HCT116 (cell line): ENCODE measurements at regions not wholly inside any gene's neighbourhood (a gene's known extent, or its start where the extent isn't known, plus 50 kb on each side); places are given as distances from the start of the nearest gene placed in this dataset.

Source experiments
- EGR1 ChIP-seq: IDR thresholded peaks from 2 replicates; pipeline ENCODE4 v1.6.1; 2012; ENCODE audit warnings: low read depth
- ELF1 ChIP-seq: IDR thresholded peaks from 2 replicates; pipeline ENCODE4 v1.6.1; 2012; ENCODE audit warnings: low read depth, borderline replicate concordance
- EZH2 ChIP-seq: fragments of 200-600 bp; sonication (generic); IDR thresholded peaks from 2 replicates; pipeline ENCODE4 v1.6.1; 2017; ENCODE audit warnings: antibody characterized with exemption, mixed run types
- POLR2AphosphoS5 ChIP-seq: IDR thresholded peaks from 2 replicates; pipeline ENCODE4 v1.6.1; 2011; ENCODE audit warnings: mild to moderate bottlenecking, low read depth, low read length, moderate library complexity
- SP1 ChIP-seq: IDR thresholded peaks from 2 replicates; pipeline ENCODE4 v1.6.1; 2012; ENCODE audit warnings: low read depth
- YY1 ChIP-seq: IDR thresholded peaks from 2 replicates; pipeline ENCODE4 v1.6.1; 2011; ENCODE audit warnings: low read length, low read depth, moderate library complexity, mild to moderate bottlenecking; ENCODE audit not compliant: insufficient replicate concordance; ENCODE audit errors: extremely low read depth
- ZFX ChIP-seq: fragments of 450-650 bp; IDR thresholded peaks from 2 replicates; pipeline ENCODE4 v1.6.1; 2017
- TF ChIP-seq, protein P1 (sequence below): IDR thresholded peaks from 2 replicates; pipeline ENCODE4 v1.6.1; 2012; ENCODE audit warnings: low read depth
- TF ChIP-seq, protein P2 (sequence below), 3 experiments: fragments of 200-600 bp in 1 of 3; sonication (generic) in 1 of 3; IDR thresholded peaks in 2 of 3; conservative IDR thresholded peaks in 1 of 3; 2 replicates each; pipeline ENCODE4 v1.5.1; 2012 to 2017; ENCODE audit warnings: low read depth in 2 of 3, low read length in 2 of 3, antibody characterized with exemption in 1 of 3, borderline replicate concordance in 1 of 3, control low read depth in 1 of 3, mild to moderate bottlenecking in 1 of 3, mixed read lengths in 1 of 3, mixed run types in 1 of 3, moderate library complexity in 1 of 3; ENCODE audit not compliant: insufficient read depth in 1 of 3
- TF ChIP-seq, protein P3 (sequence below): IDR thresholded peaks from 2 replicates; pipeline ENCODE4 v1.6.1; 2012

DNA sequence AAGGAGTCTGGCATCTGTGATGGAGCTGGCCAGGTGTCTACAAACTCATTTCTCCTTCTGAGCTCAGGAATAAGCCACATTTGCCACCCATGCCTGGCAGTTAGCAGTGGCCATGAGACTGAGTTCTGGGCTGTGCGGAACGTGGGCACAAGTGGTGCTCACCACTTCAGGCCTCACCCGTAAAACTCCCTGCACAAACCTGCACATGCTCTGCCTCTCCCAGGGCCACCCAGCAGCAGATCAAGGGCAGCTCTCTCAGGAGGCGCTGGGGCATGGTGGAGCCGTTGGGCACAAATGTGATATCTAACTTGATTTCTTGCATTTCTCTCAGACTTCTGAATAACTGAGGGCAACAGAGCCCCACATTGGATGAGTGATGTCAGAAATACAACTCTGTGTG lies 269.5 kb downstream of the HIVEP2 start:
- TF ChIP-seq, protein P1, sequence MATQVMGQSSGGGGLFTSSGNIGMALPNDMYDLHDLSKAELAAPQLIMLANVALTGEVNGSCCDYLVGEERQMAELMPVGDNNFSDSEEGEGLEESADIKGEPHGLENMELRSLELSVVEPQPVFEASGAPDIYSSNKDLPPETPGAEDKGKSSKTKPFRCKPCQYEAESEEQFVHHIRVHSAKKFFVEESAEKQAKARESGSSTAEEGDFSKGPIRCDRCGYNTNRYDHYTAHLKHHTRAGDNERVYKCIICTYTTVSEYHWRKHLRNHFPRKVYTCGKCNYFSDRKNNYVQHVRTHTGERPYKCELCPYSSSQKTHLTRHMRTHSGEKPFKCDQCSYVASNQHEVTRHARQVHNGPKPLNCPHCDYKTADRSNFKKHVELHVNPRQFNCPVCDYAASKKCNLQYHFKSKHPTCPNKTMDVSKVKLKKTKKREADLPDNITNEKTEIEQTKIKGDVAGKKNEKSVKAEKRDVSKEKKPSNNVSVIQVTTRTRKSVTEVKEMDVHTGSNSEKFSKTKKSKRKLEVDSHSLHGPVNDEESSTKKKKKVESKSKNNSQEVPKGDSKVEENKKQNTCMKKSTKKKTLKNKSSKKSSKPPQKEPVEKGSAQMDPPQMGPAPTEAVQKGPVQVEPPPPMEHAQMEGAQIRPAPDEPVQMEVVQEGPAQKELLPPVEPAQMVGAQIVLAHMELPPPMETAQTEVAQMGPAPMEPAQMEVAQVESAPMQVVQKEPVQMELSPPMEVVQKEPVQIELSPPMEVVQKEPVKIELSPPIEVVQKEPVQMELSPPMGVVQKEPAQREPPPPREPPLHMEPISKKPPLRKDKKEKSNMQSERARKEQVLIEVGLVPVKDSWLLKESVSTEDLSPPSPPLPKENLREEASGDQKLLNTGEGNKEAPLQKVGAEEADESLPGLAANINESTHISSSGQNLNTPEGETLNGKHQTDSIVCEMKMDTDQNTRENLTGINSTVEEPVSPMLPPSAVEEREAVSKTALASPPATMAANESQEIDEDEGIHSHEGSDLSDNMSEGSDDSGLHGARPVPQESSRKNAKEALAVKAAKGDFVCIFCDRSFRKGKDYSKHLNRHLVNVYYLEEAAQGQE: no peak
- TF ChIP-seq POLR2AphosphoS5 (no peak), EGR1 (no peak), YY1 (no peak), EZH2 (no peak), ELF1 (no peak), ZFX (no peak), SP1 (no peak)
- TF ChIP-seq, protein P2, sequence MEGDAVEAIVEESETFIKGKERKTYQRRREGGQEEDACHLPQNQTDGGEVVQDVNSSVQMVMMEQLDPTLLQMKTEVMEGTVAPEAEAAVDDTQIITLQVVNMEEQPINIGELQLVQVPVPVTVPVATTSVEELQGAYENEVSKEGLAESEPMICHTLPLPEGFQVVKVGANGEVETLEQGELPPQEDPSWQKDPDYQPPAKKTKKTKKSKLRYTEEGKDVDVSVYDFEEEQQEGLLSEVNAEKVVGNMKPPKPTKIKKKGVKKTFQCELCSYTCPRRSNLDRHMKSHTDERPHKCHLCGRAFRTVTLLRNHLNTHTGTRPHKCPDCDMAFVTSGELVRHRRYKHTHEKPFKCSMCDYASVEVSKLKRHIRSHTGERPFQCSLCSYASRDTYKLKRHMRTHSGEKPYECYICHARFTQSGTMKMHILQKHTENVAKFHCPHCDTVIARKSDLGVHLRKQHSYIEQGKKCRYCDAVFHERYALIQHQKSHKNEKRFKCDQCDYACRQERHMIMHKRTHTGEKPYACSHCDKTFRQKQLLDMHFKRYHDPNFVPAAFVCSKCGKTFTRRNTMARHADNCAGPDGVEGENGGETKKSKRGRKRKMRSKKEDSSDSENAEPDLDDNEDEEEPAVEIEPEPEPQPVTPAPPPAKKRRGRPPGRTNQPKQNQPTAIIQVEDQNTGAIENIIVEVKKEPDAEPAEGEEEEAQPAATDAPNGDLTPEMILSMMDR (IDR thresholded peaks at IDR 0.05 in 2 of 3, conservative IDR thresholded peaks at IDR 0.05 in 1 of 3; ENCODE audit: borderline replicate concordance in 1 of 3, insufficient read depth in 1 of 3, low read depth in 2 of 3, low read length in 2 of 3): no peak
- TF ChIP-seq, protein P3, sequence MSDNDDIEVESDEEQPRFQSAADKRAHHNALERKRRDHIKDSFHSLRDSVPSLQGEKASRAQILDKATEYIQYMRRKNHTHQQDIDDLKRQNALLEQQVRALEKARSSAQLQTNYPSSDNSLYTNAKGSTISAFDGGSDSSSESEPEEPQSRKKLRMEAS: no peak
